Caco-2 (cell line): ENCODE measurements at regions not wholly inside any gene's neighbourhood (a gene's known extent, or its start where the extent isn't known, plus 50 kb on each side); places are given as distances from the start of the nearest gene placed in this dataset.

ENCODE experiments used
- BruUV-seq: library from RNA; stranded (reverse); fragments of 400-500 nt; replicated peaks from 2 replicates; lab custom pipeline; 2021; lab: Mats Ljungman, UMichigan
- CTCF ChIA-PET: fragments of 300-600 bp; sonication (Branson Sonifier 250); formaldehyde crosslinking; loops from one replicate; lab custom pipeline; 2022; ENCODE audit warnings: antibody characterized with exemption; lab: Charles Lee
- POLR2A ChIA-PET: fragments of 300-600 bp; sonication (Branson Sonifier 250); formaldehyde crosslinking; loops from one replicate; lab custom pipeline; 2022; ENCODE audit warnings: antibody characterized with exemption; lab: Charles Lee
- DNase-seq, 2 experiments: peaks; one replicate each; pipeline versions ENCODE4 v3.0.0 to v3.0.0-alpha.2; 2020 to 2022
- H3K27me3 ChIP-seq: replicated peaks from 2 replicates; pipeline ENCODE4 v1.6.0; 2011; ENCODE audit warnings: low read length; ENCODE audit not compliant: control insufficient read depth, insufficient read depth
- H3K36me3 ChIP-seq: 2 replicates; pipeline ENCODE4 v1.5.1; 2011; ENCODE audit warnings: low read length; ENCODE audit not compliant: control insufficient read depth, insufficient read depth
- H3K4me1 ChIP-seq: fragments of 250-450 bp; sonication (Bioruptor Pico); 2 replicates; pipeline ENCODE4 v1.5.1; 2020; ENCODE audit warnings: mild to moderate bottlenecking
- H3K4me3 ChIP-seq: 2 replicates; pipeline ENCODE4 v1.5.1; 2011; ENCODE audit warnings: low read depth, mild to moderate bottlenecking, control low read depth, low read length
- H3K9me3 ChIP-seq: fragments of 250-450 bp; sonication (Bioruptor Pico); 2 replicates; pipeline ENCODE4 v1.5.1; 2020; ENCODE audit warnings: mild to moderate bottlenecking, moderate library complexity
- H3K27ac Mint-ChIP-seq: one replicate; pipeline ENCODE4 v1.8.0; 2022; ENCODE audit warnings: mixed read lengths; ENCODE audit not compliant: unreplicated experiment
- H3K27me3 Mint-ChIP-seq: one replicate; pipeline ENCODE4 v1.8.0; 2022; ENCODE audit warnings: mixed read lengths; ENCODE audit not compliant: insufficient read depth, unreplicated experiment
- H3K36me3 Mint-ChIP-seq: one replicate; pipeline ENCODE4 v1.8.0; 2022; ENCODE audit warnings: mild to moderate bottlenecking, mixed read lengths; ENCODE audit not compliant: insufficient read depth, unreplicated experiment
- H3K4me1 Mint-ChIP-seq: one replicate; pipeline ENCODE4 v1.8.0; 2022; ENCODE audit warnings: low read depth, mixed read lengths; ENCODE audit not compliant: unreplicated experiment
- H3K4me3 Mint-ChIP-seq: one replicate; pipeline ENCODE4 v1.8.0; 2022; ENCODE audit warnings: mild to moderate bottlenecking, moderate library complexity, mixed read lengths; ENCODE audit not compliant: unreplicated experiment
- H3K9me3 Mint-ChIP-seq: one replicate; pipeline ENCODE4 v1.8.0; 2022; ENCODE audit warnings: mixed read lengths; ENCODE audit not compliant: unreplicated experiment
- CTCF ChIP-seq, 2 experiments: fragments of 200-600 bp in 1 of 2; IDR thresholded peaks; 1 replicate in 1 of 2; 2 replicates in 1 of 2; pipeline versions ENCODE4 v1.5.1 to v1.8.0; 2011 to 2022; ENCODE audit warnings: antibody characterized with exemption in 1 of 2, control low read depth in 1 of 2, inconsistent platforms in 1 of 2, low read depth in 1 of 2, low read length in 1 of 2, mild to moderate bottlenecking in 1 of 2, moderate library complexity in 1 of 2; ENCODE audit not compliant: insufficient read depth in 1 of 2, severe bottlenecking in 1 of 2, unreplicated experiment in 1 of 2
- intact Hi-C: fragments of 100-400 bp; cut with micrococcal nuclease; formaldehyde crosslinking; loops from one replicate; pipeline ENCODE4 v1.10.0; 2022; ENCODE audit not compliant: unreplicated experiment

- TF ChIP-seq CTCF (IDR thresholded peaks at IDR 0.05; ENCODE audit: insufficient read depth in 1 of 2, low read depth in 1 of 2, low read length in 1 of 2, severe bottlenecking in 1 of 2, unreplicated experiment in 1 of 2) = no peak
- Mint-ChIP-seq H3K27me3 (no peaks in the 10 kb centered on the region), H3K27ac (no peak overlapping the region), H3K36me3 (no peaks in the 10 kb centered on the region), H3K4me1 (peaks cover 7% of the 10 kb centered on the region), H3K4me3 (no peak overlapping the region), H3K9me3 (no peaks in the 10 kb centered on the region)
- no peaks in the 10 kb centered on the region for H3K36me3 ChIP-seq
- BruUV-seq = no TSS peak
- DNase-seq = no peak
- intact Hi-C loops = no loop called here
- no peaks in the 10 kb centered on the region for H3K27me3 ChIP-seq
- ChIA-PET CTCF (no interaction called here), POLR2A (no interaction called here)
- no peak overlapping the region for H3K4me3 ChIP-seq
- H3K4me1 ChIP-seq = 0 out of 2 replicates have a peak, but pooled peaks cover 4% of the 10 kb centered on the region
- no peaks in the 10 kb centered on the region for H3K9me3 ChIP-seq
These were observed 91.2 kb upstream of the PALMD start for GRCh38 chr1:99554727-99555126.

GRCh38 chr1:99557546-99558202, 88.2 kb upstream of the PALMD start:
- intact Hi-C loops = no loop called here
- no peaks in the 10 kb centered on the region for H3K36me3 ChIP-seq
- no peaks in the 10 kb centered on the region for H3K9me3 Mint-ChIP-seq
- H3K4me3 ChIP-seq = no peak overlapping the region
- TF ChIP-seq CTCF (IDR thresholded peaks at IDR 0.05; ENCODE audit: insufficient read depth in 1 of 2, low read depth in 1 of 2, low read length in 1 of 2, severe bottlenecking in 1 of 2, unreplicated experiment in 1 of 2) = no peak
- H3K4me1 ChIP-seq = 0 out of 2 replicates have a peak, but pooled peaks cover 4% of the 10 kb centered on the region
- H3K27me3 ChIP-seq = no peaks in the 10 kb centered on the region
- H3K9me3 ChIP-seq = no peaks in the 10 kb centered on the region
- CTCF ChIA-PET = no interaction called here
- H3K36me3 Mint-ChIP-seq = no peaks in the 10 kb centered on the region
- H3K4me1 Mint-ChIP-seq = peaks cover 18% of the 10 kb centered on the region
- no peak for DNase-seq
- H3K4me3 Mint-ChIP-seq = no peak overlapping the region
- POLR2A ChIA-PET = no interaction called here
- BruUV-seq = no TSS peak
- no peak overlapping the region for H3K27ac Mint-ChIP-seq
- no peaks in the 10 kb centered on the region for H3K27me3 Mint-ChIP-seq

GRCh38 chr1:99559166-99559565, 86.7 kb upstream of the PALMD start:
- no peaks in the 10 kb centered on the region for H3K9me3 ChIP-seq
- H3K36me3 ChIP-seq = no peaks in the 10 kb centered on the region
- H3K9me3 Mint-ChIP-seq = no peaks in the 10 kb centered on the region
- BruUV-seq = no TSS peak
- no peak overlapping the region for H3K4me3 Mint-ChIP-seq
- CTCF ChIA-PET = no interaction called here
- no peaks in the 10 kb centered on the region for H3K27me3 Mint-ChIP-seq
- no peak for TF ChIP-seq CTCF (IDR thresholded peaks at IDR 0.05; ENCODE audit: insufficient read depth in 1 of 2, low read depth in 1 of 2, low read length in 1 of 2, severe bottlenecking in 1 of 2, unreplicated experiment in 1 of 2)
- H3K4me1 ChIP-seq = 0 out of 2 replicates have a peak, but pooled peaks cover 4% of the 10 kb centered on the region
- no peak overlapping the region for H3K27ac Mint-ChIP-seq
- H3K4me3 ChIP-seq = no peak overlapping the region
- no peaks in the 10 kb centered on the region for H3K36me3 Mint-ChIP-seq
- POLR2A ChIA-PET = no interaction called here
- intact Hi-C loops = no loop called here
- peaks cover 18% of the 10 kb centered on the region for H3K4me1 Mint-ChIP-seq
- no peak for DNase-seq
- H3K27me3 ChIP-seq = no peaks in the 10 kb centered on the region
